ENCODE measurements at regions not wholly inside any gene's neighbourhood (a gene's known extent, or its start where the extent isn't known, plus 50 kb on each side); places are given as distances from the start of the nearest gene placed in this dataset.

DNA sequence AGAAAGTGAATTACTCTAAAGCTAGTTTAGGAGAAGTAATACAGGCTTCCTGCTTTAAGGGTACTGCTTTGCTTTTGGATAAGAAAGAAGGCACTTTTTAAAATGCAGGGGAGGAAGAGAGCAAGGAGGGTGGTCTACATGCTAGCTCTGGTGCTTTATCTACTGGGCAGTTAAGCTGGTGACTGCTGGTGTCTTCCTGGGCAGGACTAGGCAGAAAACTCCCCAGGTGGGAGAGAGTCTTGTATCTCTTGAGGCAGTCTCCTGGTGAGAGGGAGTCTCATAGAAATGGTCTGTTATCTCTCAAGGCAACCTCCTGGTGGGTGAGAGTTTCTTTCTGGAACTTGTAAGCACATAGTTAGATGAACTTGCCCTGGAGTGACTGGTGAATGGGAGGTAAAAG, 953.9 kb upstream of the GOT2 start:
- no peaks in the 10 kb centered on the region for H3K9me3 ChIP-seq
- TF ChIP-seq, protein P1, sequence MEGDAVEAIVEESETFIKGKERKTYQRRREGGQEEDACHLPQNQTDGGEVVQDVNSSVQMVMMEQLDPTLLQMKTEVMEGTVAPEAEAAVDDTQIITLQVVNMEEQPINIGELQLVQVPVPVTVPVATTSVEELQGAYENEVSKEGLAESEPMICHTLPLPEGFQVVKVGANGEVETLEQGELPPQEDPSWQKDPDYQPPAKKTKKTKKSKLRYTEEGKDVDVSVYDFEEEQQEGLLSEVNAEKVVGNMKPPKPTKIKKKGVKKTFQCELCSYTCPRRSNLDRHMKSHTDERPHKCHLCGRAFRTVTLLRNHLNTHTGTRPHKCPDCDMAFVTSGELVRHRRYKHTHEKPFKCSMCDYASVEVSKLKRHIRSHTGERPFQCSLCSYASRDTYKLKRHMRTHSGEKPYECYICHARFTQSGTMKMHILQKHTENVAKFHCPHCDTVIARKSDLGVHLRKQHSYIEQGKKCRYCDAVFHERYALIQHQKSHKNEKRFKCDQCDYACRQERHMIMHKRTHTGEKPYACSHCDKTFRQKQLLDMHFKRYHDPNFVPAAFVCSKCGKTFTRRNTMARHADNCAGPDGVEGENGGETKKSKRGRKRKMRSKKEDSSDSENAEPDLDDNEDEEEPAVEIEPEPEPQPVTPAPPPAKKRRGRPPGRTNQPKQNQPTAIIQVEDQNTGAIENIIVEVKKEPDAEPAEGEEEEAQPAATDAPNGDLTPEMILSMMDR (IDR thresholded peaks at IDR 0.05), result no peak
- TF ChIP-seq POLR2A (IDR thresholded peaks at IDR 0.05), result no peak
- no peak overlapping the region for H3K27ac ChIP-seq
- intact Hi-C loops (cut with DNase I; ENCODE audit: low total_unique reads), result no loop called here
- no peaks in the 10 kb centered on the region for H3K4me1 ChIP-seq
- no peak for DNase-seq
- no peak overlapping the region for H3K4me3 ChIP-seq
- H3K36me3 ChIP-seq, result no peaks in the 10 kb centered on the region
- H3K27me3 ChIP-seq, result no peaks in the 10 kb centered on the region

DNA sequence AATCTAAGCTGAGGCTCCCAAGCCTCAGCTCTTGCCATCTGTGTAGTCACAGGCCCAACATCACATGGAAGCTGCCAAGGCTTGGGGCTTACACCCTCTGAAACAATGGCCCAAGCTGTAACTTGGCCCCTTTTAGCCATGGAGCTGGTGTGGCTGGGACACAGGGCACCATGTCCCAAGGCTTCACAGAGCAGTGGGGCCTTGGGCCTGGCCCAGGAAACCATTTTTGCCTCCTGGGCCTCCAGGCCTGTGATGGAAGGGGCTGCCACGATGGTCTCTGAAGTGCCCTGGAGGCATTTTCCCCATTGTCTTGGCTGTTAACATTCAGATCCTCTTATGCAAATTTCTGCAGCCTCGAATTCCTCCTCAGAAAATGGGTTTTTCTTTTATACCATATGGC, 952.3 kb upstream of the GOT2 start:
- TF ChIP-seq POLR2A (IDR thresholded peaks at IDR 0.05), result no peak
- TF ChIP-seq, protein P1 (IDR thresholded peaks at IDR 0.05), result no peak
- H3K27ac ChIP-seq, result no peak overlapping the region
- H3K4me1 ChIP-seq, result no peaks in the 10 kb centered on the region
- H3K4me3 ChIP-seq, result no peak overlapping the region
- intact Hi-C loops (cut with DNase I; ENCODE audit: low total_unique reads), result no loop called here
- H3K27me3 ChIP-seq, result no peaks in the 10 kb centered on the region
- H3K36me3 ChIP-seq, result no peaks in the 10 kb centered on the region
- DNase-seq, result no peak
- no peaks in the 10 kb centered on the region for H3K9me3 ChIP-seq

DNA sequence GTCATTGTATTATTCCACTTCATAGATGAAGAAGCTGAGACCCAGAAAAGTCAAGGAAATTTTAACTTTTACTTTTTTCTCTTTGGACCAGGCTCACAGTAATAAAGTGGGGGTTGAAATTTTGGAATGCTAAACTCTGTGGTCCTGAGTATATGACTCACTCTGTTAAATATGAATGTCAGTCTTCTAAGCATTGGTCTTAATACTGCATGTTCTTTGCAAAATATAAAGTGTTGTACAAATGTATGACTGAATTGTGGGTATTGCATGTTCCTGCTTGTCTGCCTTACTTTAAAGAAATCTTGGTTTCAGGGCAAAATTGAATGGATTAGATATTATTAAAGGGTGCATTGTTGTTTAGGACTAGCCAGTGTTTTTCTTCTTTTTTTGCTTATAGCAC, 950.8 kb upstream of the GOT2 start:
- no peaks in the 10 kb centered on the region for H3K4me1 ChIP-seq
- TF ChIP-seq, protein P1 (IDR thresholded peaks at IDR 0.05), result no peak
- no peak for TF ChIP-seq POLR2A (IDR thresholded peaks at IDR 0.05)
- H3K4me3 ChIP-seq, result no peak overlapping the region
- DNase-seq, result no peak
- H3K27ac ChIP-seq, result no peak overlapping the region
- intact Hi-C loops (cut with DNase I; ENCODE audit: low total_unique reads), result no loop called here
- no peaks in the 10 kb centered on the region for H3K27me3 ChIP-seq
- no peaks in the 10 kb centered on the region for H3K36me3 ChIP-seq
- H3K9me3 ChIP-seq, result no peaks in the 10 kb centered on the region

DNA sequence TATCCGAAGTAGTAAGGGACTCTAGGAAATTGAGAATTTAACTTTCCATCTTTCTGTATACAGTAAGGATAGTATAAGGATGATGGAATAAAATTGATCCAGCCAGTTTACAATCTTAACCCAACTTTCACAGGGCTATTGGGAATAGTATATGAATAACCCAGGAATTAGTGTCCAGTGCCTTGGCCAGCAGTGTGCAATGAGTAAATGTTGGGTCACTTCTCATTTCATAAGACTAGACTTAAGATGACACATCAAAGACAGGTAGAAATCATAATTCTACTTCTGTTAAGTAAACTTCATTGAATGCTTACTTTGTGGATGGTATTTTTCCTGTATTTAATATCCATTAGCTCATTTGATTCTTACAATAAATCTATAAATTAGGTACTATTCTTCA, 949.6 kb upstream of the GOT2 start:
- intact Hi-C loops (cut with DNase I; ENCODE audit: low total_unique reads), result no loop called here
- no peak overlapping the region for H3K4me3 ChIP-seq
- no peak overlapping the region for H3K27ac ChIP-seq
- H3K27me3 ChIP-seq, result no peaks in the 10 kb centered on the region
- H3K36me3 ChIP-seq, result no peaks in the 10 kb centered on the region
- no peak for DNase-seq
- no peaks in the 10 kb centered on the region for H3K9me3 ChIP-seq
- TF ChIP-seq, protein P1 (IDR thresholded peaks at IDR 0.05), result no peak
- no peak for TF ChIP-seq POLR2A (IDR thresholded peaks at IDR 0.05)
- no peaks in the 10 kb centered on the region for H3K4me1 ChIP-seq

DNA sequence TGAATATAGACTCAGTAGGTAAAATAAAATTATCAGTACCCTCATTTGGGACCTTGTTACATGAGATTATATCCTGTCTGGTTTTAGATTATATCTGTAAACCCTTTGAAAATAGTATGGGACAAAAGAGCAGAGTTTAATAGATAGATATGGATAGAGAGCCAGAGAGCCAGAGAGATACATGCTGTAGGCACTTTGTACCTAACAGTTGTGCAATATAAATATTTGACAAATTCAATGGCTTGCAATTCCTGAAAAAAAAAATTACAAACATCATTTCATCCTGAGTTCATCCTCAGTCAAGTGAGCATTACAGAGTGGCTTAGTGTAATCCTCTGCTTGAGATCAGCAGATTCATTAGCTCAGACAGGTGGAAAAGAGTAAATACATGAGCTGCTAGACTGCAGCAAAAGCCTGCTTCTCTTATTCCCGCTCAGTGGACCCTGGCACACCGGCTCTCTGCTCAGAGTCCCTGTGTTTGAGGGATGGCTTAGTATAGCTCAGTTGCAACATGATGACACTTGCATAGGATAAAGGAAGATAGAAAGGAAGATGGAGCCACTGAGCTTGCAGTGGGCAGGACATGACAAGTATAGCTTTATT, 931.6 kb upstream of the GOT2 start:
- TF ChIP-seq, protein P1 (IDR thresholded peaks at IDR 0.05), result no peak
- TF ChIP-seq POLR2A (IDR thresholded peaks at IDR 0.05), result no peak
- no peak for DNase-seq
- intact Hi-C loops (cut with DNase I; ENCODE audit: low total_unique reads), result no loop called here

More for the DNA sequence above, 931.6 kb upstream of the GOT2 start:
- no peaks in the 10 kb centered on the region for H3K36me3 ChIP-seq
- H3K27me3 ChIP-seq, result no peaks in the 10 kb centered on the region
- no peaks in the 10 kb centered on the region for H3K9me3 ChIP-seq
- H3K4me1 ChIP-seq, result no peaks in the 10 kb centered on the region
- H3K27ac ChIP-seq, result no peak overlapping the region
- H3K4me3 ChIP-seq, result no peak overlapping the region

All from uterus (tissue), 3 donors.